Fibroblast of skin of abdomen (primary cell): ENCODE measurements at regions not wholly inside any gene's neighbourhood (a gene's known extent, or its start where the extent isn't known, plus 50 kb on each side); places are given as distances from the start of the nearest gene placed in this dataset.
A peak's percentile ranks its signal among the peaks of the same experiment; 100 is the strongest.
"Not testable (repeated sequence)": the region's sequence is repeated elsewhere in the genome, so short reads cannot be mapped to it uniquely, and the experiment has no call there.

Experiments
- DNase-seq: peaks from one replicate; pipeline ENCODE4 v3.0.0-alpha.2; 2013

GRCh38 chr5:2569176-2569575, 182.3 kb downstream of the IRX2 start:
- DNase-seq: no peak

- peak; percentile 9 for DNase-seq
These were observed 185.2 kb downstream of the IRX2 start for GRCh38 chr5:2566284-2566683.

DNA sequence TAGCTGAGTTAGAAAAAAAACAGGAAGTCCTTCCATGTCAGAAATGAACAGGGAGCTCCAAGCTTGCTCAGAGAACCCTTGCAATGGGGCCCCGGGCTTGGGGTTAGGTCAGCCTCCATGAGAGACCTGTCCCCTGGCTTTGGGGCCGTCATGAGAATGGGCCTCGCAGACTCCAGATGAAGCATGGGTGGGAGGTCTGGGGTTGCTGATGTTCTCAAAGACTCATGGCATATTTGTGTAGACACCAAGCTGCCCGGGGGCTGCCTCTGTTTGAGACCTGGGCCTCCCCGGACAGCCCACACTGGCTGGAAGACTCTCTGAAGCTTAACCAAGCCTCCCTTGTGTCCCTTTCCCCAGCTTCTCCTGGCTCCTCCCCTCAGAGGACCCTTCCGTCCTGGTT, 186.3 kb downstream of the IRX2 start:
- DNase-seq: no peak

GRCh38 chr5:2563046-2563445, 188.4 kb downstream of the IRX2 start:
- DNase-seq: no peak

DNA sequence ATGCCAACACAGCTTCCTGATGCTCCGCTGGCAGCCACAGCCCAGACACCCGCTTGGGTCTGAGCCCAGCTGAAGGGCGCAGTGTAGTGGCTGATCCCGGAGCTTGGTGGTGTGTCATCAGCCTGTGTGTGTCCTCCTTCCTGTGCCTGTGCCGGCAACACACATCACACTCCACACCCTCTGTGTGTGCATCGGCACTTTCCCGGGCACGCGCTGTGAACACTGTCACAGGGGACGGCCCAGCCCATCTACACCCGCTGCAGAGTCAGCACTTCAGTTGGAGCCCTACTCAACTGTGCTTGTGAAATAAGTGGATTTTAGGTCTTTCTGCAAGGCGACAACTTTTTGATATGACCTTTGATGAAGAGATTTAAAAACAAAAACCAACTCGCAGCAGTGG, 189.4 kb downstream of the IRX2 start:
- DNase-seq: no peak

- no peak for DNase-seq
These were observed 191.0 kb downstream of the IRX2 start for GRCh38 chr5:2560435-2560834.

DNA sequence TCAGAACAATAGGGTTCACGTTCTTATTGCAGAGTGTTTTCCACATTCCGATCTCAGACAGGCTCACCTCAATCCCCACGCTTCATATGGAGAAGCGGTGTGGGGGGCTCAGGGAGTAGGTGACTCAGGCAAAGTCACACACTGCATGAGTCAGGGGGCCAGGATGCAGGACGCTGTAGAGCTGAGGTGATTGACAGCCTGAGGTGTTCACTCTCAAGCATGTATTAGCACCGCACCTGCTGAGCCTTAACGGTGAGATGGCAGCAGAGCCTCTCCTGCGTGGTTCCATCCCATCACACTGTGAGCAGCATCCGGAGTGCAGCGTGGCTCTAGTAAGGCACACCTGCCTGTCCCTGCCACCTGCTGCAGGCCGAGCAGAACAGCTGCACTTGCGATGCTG, 194.0 kb downstream of the IRX2 start:
- no peak for DNase-seq

DNA sequence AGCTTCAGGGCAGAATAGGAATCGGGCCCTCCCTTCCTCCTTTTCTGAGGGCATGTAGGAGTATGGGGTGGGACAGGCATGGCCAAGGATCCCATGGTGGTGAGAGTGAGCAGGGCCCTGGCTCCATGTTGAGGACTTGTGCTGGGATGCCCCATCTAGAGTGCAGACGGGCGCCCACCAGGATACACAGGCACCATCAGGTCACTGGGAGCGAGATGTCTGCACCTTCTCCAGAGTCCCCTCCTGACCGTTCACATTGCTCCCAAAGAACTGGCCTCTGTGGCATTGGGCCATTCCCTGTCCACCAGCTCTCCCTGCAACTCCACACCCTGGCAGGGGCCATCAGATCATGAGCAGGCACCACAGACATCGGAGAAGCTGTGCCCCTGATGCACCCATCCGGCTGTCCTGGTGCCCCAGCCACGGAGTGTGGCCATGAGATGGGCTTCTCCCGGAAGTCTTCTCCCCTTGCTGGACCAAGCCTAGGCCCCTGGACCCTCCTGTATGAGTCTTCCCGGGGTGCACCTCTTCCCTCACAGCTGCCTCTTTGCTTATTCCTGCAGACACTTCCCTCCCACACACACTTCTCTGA, 195.0 kb downstream of the IRX2 start:
- DNase-seq: no peak

DNA sequence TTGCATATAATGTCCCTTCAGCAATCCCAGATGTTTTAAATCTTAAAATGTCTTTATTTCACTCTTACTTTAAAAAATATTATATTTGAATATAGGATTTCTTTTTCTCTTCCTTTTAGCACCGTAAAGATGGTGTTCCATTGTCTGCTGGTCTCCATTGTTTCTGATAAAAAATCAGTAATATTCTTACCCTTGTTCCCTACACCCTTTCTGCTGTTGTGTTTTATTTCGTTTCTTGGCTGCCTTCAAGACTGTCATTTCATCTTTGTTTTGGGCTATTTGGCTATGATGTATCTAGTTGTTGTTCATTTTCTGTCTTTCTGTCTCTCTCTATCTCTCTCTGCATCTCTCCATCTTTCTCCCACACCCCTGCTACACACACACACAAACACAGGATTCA, 197.9 kb downstream of the IRX2 start:
- no peak for DNase-seq

GRCh38 chr5:2550509-2550908, 201.0 kb downstream of the IRX2 start:
- DNase-seq: no peak

DNA sequence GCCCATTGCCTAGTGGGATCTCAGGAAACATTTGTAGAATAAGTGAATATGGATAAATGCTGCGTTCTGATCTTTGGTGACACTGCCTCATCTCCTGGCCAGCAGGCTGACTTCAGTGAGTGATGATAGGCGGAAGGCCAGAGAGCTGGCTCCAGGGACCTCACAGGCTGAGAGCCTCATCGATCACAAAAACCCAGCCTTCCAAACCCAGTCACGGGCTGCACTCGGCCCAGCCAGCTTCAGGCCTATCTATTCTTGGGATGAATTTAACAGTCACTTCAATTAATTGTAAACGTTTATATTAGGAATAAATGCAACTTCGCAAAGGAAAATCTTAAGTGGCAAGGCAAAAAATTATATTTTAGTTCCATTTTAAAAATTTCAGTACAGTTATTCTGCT, 201.6 kb downstream of the IRX2 start:
- no peak for DNase-seq

GRCh38 chr5:2549354-2549753, 202.1 kb downstream of the IRX2 start:
- DNase-seq: no peak

GRCh38 chr5:2546938-2547337, 204.5 kb downstream of the IRX2 start:
- no peak for DNase-seq

GRCh38 chr5:2544003-2544402, 207.5 kb downstream of the IRX2 start:
- no peak for DNase-seq

- DNase-seq: no peak
These were observed 208.7 kb downstream of the IRX2 start for GRCh38 chr5:2542821-2543220.

GRCh38 chr5:2542026-2542425, 209.5 kb downstream of the IRX2 start:
- no peak for DNase-seq

DNA sequence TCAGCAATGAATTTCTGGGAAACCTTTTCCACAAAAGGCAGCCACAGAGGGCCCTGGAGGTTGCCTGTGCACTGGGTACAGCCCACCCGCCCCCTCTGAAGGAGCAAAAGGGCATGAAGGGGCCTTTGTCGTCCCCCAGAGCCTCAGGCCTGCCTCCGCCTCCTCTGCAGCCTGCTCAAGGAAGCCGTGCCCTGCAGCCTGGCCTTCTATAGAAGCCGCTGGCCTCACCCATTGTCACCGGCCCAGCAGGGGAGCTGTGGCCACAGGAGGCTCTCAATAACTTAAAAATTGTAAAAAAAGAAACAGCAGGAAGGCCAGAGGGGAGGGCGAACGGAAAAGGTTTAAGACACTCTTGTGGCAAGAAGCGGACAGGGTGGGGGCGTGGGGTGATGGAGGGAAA, 213.3 kb downstream of the IRX2 start:
- DNase-seq: no peak

DNA sequence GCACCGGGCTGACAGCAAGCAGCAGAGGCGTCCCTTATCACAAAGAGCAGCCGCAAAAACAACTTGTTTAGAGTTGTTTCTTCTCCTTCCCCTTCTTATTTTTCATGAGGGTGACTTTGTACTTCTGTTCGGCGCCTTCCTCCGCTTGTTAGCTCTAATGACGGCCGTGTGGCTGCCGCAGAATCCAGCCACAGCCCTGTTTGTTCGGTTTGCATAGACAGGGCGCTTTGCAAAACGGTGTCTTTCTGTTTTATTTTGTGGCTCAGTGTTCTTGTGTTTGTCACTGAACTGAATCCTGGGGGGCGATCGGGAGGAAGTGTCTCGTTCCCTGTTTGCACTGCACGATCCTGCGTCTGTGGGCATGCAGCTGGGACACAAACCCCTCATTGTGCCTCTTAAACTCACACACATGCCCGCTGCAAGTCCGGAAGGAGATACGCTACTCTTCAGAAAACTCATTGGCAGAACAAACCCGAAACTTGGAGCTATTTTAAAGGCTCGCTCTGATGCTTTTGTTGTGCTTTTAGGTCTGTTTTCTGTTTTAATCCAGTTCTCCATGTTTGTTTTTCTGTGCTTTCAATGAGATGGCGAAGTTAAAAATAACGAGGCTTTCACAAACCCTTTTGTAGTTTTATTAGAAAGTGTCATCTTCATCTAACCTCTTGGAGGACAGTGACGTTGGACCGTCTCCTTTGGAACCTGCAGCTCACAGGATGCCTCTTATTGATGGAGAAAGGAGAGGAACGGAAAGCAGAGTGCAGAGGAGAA, 213.9 kb downstream of the IRX2 start:
- no peak for DNase-seq

- DNase-seq: no peak
These were observed 214.7 kb downstream of the IRX2 start for GRCh38 chr5:2536632-2537377.

GRCh38 chr5:2534970-2535369, 216.5 kb downstream of the IRX2 start:
- DNase-seq: no peak

GRCh38 chr5:2534251-2534650, 217.2 kb downstream of the IRX2 start:
- no peak for DNase-seq

- DNase-seq: not testable (repeated sequence)
These were observed 217.6 kb downstream of the IRX2 start for GRCh38 chr5:2533848-2534247.

DNA sequence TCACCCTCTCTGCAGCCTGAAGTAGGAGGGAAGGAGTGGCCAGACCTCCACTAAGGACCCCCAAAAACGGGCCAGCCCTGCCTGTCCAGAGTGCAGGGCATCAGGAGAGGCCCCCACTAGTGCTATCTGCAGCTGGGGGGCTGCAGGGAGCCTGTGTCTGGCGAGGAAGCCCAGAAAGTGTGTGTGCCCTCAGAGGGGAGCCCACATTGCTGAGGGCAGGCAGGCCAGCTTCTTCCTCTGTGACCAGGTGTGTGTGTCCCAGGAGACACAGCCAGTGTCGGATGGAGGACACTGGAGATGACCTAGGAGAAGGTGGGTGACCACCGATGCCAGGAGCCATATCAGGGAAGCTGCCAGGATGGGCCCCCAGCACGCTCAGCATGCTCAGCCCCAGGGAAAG, 218.7 kb downstream of the IRX2 start:
- DNase-seq: no peak

GRCh38 chr5:2531318-2531717, 220.2 kb downstream of the IRX2 start:
- DNase-seq: no peak
